Neural progenitor cell (in vitro differentiated cells): ENCODE measurements at regions not wholly inside any gene's neighbourhood (a gene's known extent, or its start where the extent isn't known, plus 50 kb on each side); places are given as distances from the start of the nearest gene placed in this dataset.

ENCODE experiments used
- DNase-seq: peaks from one replicate; pipeline ENCODE4 v3.0.0-alpha.2; 2016; ENCODE audit warnings: low spot score
- H2AFZ ChIP-seq: fragments of 200-600 bp; sonication (generic); replicated peaks from 2 replicates; pipeline ENCODE4 v1.6.1; 2016; ENCODE audit warnings: antibody characterized with exemption
- H3F3A ChIP-seq: fragments of 200-600 bp; sonication (generic); 2 replicates; pipeline ENCODE4 v1.6.1; 2016; ENCODE audit warnings: antibody characterized with exemption, low read depth
- H3K27ac ChIP-seq: fragments of 200-600 bp; sonication (generic); 2 replicates; pipeline ENCODE4 v1.5.1; 2016; ENCODE audit warnings: mild to moderate bottlenecking
- H3K27me3 ChIP-seq: fragments of 200-600 bp; sonication (generic); 2 replicates; pipeline ENCODE4 v1.6.1; 2016; ENCODE audit warnings: mild to moderate bottlenecking, moderate library complexity
- H3K36me3 ChIP-seq: fragments of 200-600 bp; sonication (generic); 2 replicates; pipeline ENCODE4 v1.5.1; 2016
- H3K4me1 ChIP-seq: fragments of 200-600 bp; sonication (generic); 2 replicates; pipeline ENCODE4 v1.6.1; 2016; ENCODE audit warnings: mixed run types
- H3K4me2 ChIP-seq: fragments of 200-600 bp; sonication (generic); 2 replicates; pipeline ENCODE4 v1.6.1; 2016
- H3K4me3 ChIP-seq: fragments of 200-600 bp; sonication (generic); 2 replicates; pipeline ENCODE4 v1.5.1; 2016
- H3K79me2 ChIP-seq: fragments of 200-600 bp; sonication (generic); 2 replicates; pipeline ENCODE4 v1.6.1; 2016; ENCODE audit warnings: low read depth
- H3K9ac ChIP-seq: fragments of 200-600 bp; sonication (generic); 2 replicates; pipeline ENCODE4 v1.6.1; 2016
- H3K9me3 ChIP-seq: fragments of 200-600 bp; sonication (generic); 2 replicates; pipeline ENCODE4 v1.5.1; 2016; ENCODE audit warnings: low read depth
- H4K20me1 ChIP-seq: fragments of 200-600 bp; sonication (generic); 2 replicates; pipeline ENCODE4 v1.6.1; 2016; ENCODE audit warnings: low read depth
- H3K27ac Mint-ChIP-seq: 3 replicates; pipeline ENCODE4 v1.8.0; 2021; ENCODE audit warnings: mixed read lengths
- H3K27me3 Mint-ChIP-seq: 2 replicates; pipeline ENCODE4 v1.8.0; 2022; ENCODE audit warnings: low read depth, mild to moderate bottlenecking, inconsistent platforms, moderate library complexity, mixed read lengths; ENCODE audit not compliant: insufficient read depth
- H3K36me3 Mint-ChIP-seq: 3 replicates; pipeline ENCODE4 v1.8.0; 2021; ENCODE audit warnings: mixed read lengths
- H3K4me1 Mint-ChIP-seq: 3 replicates; pipeline ENCODE4 v1.8.0; 2021; ENCODE audit warnings: mixed read lengths
- H3K4me3 Mint-ChIP-seq: 3 replicates; pipeline ENCODE4 v1.8.0; 2021; ENCODE audit warnings: mild to moderate bottlenecking, moderate library complexity, mixed read lengths
- H3K9me3 Mint-ChIP-seq: 3 replicates; pipeline ENCODE4 v1.8.0; 2020; ENCODE audit warnings: mixed read lengths
- CTCF ChIP-seq: fragments of 200-600 bp; sonication (generic); IDR thresholded peaks from 2 replicates; pipeline ENCODE4 v1.5.1; 2017; ENCODE audit warnings: antibody characterized with exemption, mild to moderate bottlenecking
- EZH2 ChIP-seq: fragments of 200-600 bp; sonication (generic); IDR thresholded peaks from 2 replicates; pipeline ENCODE4 v1.6.1; 2017; ENCODE audit warnings: antibody characterized with exemption, mild to moderate bottlenecking, moderate library complexity
- EZH2phosphoT487 ChIP-seq: fragments of 200-600 bp; sonication (generic); IDR thresholded peaks from 2 replicates; pipeline ENCODE4 v1.6.1; 2017; ENCODE audit warnings: antibody characterized with exemption

- Histone ChIP-seq H3K9me3 (no peaks in the 10 kb centered on the region), H3K4me2 (no peak overlapping the region), H3K27ac (no peak overlapping the region), H3F3A (no peaks in the 10 kb centered on the region), H3K9ac (no peak overlapping the region), H2AFZ (no peak overlapping the region), H3K27me3 (no peaks in the 10 kb centered on the region), H3K36me3 (no peaks in the 10 kb centered on the region), H3K79me2 (no peaks in the 10 kb centered on the region), H3K4me3 (no peak overlapping the region), H4K20me1 (no peaks in the 10 kb centered on the region), H3K4me1 (peaks cover 6% of the 10 kb centered on the region)
- peaks cover 4% of the 10 kb centered on the region for H3K27me3 Mint-ChIP-seq
- H3K9me3 Mint-ChIP-seq, result no peaks in the 10 kb centered on the region
- TF ChIP-seq EZH2phosphoT487 (no peak), CTCF (no peak), EZH2 (no peak)
- no peak for DNase-seq
- no peaks in the 10 kb centered on the region for H3K36me3 Mint-ChIP-seq
- H3K27ac Mint-ChIP-seq, result no peak overlapping the region
- H3K4me1 Mint-ChIP-seq, result peaks cover 13% of the 10 kb centered on the region
- H3K4me3 Mint-ChIP-seq, result no peak overlapping the region
Measured at GRCh38 chr2:241999184-241999583, 129.7 kb downstream of the RTP5 start.

GRCh38 chr2:242001853-242002252, 132.3 kb downstream of the RTP5 start:
- H3K9me3 Mint-ChIP-seq, result peaks cover 9% of the 10 kb centered on the region
- H3K36me3 Mint-ChIP-seq, result no peaks in the 10 kb centered on the region
- DNase-seq, result no peak

GRCh38 chr2:242002944-242003343, 133.4 kb downstream of the RTP5 start:
- Histone ChIP-seq H3K36me3 (no peaks in the 10 kb centered on the region), H3K79me2 (no peaks in the 10 kb centered on the region), H3K4me1 (no peaks in the 10 kb centered on the region), H3F3A (no peaks in the 10 kb centered on the region), H3K9me3 (no peaks in the 10 kb centered on the region), H3K4me2 (no peak overlapping the region), H3K4me3 (no peak overlapping the region), H2AFZ (no peak overlapping the region), H3K27me3 (no peaks in the 10 kb centered on the region), H4K20me1 (no peaks in the 10 kb centered on the region), H3K27ac (no peak overlapping the region), H3K9ac (no peak overlapping the region)
- DNase-seq, result no peak
- H3K27ac Mint-ChIP-seq, result no peak overlapping the region
- H3K9me3 Mint-ChIP-seq, result peaks cover 9% of the 10 kb centered on the region
- no peak for TF ChIP-seq EZH2phosphoT487
- no peak for TF ChIP-seq CTCF
- TF ChIP-seq EZH2, result no peak
- no peak overlapping the region for H3K4me3 Mint-ChIP-seq
- H3K27me3 Mint-ChIP-seq, result peaks cover 8% of the 10 kb centered on the region
- H3K36me3 Mint-ChIP-seq, result no peaks in the 10 kb centered on the region
- peaks cover 9% of the 10 kb centered on the region for H3K4me1 Mint-ChIP-seq

More at GRCh38 chr2:242001853-242002252, 132.3 kb downstream of the RTP5 start:
- peaks cover 8% of the 10 kb centered on the region for H3K27me3 Mint-ChIP-seq
- no peak overlapping the region for H3K9ac ChIP-seq
- no peak overlapping the region for H3K27ac ChIP-seq
- no peaks in the 10 kb centered on the region for H3K9me3 ChIP-seq
- H3K27ac Mint-ChIP-seq, result no peak overlapping the region
- no peaks in the 10 kb centered on the region for H3F3A ChIP-seq
- H3K4me1 ChIP-seq, result no peaks in the 10 kb centered on the region
- H3K36me3 ChIP-seq, result no peaks in the 10 kb centered on the region
- no peak for TF ChIP-seq CTCF
- TF ChIP-seq EZH2phosphoT487, result no peak
- no peak for TF ChIP-seq EZH2
- H4K20me1 ChIP-seq, result no peaks in the 10 kb centered on the region
- no peak overlapping the region for H2AFZ ChIP-seq
- peaks cover 9% of the 10 kb centered on the region for H3K4me1 Mint-ChIP-seq
- no peak overlapping the region for H3K4me3 Mint-ChIP-seq
- no peaks in the 10 kb centered on the region for H3K79me2 ChIP-seq
- H3K4me2 ChIP-seq, result no peak overlapping the region
- H3K4me3 ChIP-seq, result no peak overlapping the region
- H3K27me3 ChIP-seq, result no peaks in the 10 kb centered on the region
